C4-2B (cell line): ENCODE measurements at regions not wholly inside any gene's neighbourhood (a gene's known extent, or its start where the extent isn't known, plus 50 kb on each side); places are given as distances from the start of the nearest gene placed in this dataset.

Source experiments
- ZFX ChIP-seq: fragments of 450-650 bp; IDR thresholded peaks from 2 replicates; pipeline ENCODE4 v1.6.1; 2017
- TF ChIP-seq, protein P1 (sequence below): fragments of 450-650 bp; conservative IDR thresholded peaks from 2 replicates; pipeline ENCODE4 v1.5.1; 2017; ENCODE audit warnings: mild to moderate bottlenecking

DNA sequence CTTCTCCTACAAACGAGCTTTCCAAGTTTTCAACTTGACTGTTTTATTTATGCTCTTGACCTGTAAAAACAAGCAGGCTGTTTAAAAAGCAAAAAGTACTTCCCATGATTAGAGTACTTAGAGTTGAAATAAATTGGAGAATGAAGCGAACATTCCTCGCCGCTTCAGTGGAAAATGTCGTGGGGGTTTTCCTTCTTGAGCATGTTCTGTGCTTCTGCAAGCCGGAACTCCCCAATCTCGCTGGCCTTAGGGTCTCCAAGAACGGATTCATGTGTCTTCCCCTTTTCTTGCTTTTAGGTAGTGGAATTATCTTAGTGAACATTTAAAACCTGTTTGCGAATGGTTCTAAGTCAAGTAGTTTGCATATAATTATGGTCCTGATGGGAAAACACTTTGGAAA lies 103.6 kb upstream of the ZNF536 start:
- TF ChIP-seq, protein P1, sequence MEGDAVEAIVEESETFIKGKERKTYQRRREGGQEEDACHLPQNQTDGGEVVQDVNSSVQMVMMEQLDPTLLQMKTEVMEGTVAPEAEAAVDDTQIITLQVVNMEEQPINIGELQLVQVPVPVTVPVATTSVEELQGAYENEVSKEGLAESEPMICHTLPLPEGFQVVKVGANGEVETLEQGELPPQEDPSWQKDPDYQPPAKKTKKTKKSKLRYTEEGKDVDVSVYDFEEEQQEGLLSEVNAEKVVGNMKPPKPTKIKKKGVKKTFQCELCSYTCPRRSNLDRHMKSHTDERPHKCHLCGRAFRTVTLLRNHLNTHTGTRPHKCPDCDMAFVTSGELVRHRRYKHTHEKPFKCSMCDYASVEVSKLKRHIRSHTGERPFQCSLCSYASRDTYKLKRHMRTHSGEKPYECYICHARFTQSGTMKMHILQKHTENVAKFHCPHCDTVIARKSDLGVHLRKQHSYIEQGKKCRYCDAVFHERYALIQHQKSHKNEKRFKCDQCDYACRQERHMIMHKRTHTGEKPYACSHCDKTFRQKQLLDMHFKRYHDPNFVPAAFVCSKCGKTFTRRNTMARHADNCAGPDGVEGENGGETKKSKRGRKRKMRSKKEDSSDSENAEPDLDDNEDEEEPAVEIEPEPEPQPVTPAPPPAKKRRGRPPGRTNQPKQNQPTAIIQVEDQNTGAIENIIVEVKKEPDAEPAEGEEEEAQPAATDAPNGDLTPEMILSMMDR = no peak
- no peak for TF ChIP-seq ZFX
